SK-N-SH treated with all-trans-retinoic acid at 6 μM for 48 hours (cell line): ENCODE measurements at regions not wholly inside any gene's neighbourhood (a gene's known extent, or its start where the extent isn't known, plus 50 kb on each side); places are given as distances from the start of the nearest gene placed in this dataset.

Experiments
- ATAC-seq: fragments of 200-7000 bp; cut with Tn5 transposase; 3 replicates; pipeline ENCODE4 v1.9.1; 2020; ENCODE audit warnings: mild to moderate bottlenecking, moderate library complexity
- ARNTL ChIP-seq: fragments of 450-650 bp; formaldehyde crosslinking; IDR thresholded peaks from 2 replicates; pipeline ENCODE4 v1.5.0; 2020; ENCODE audit warnings: low read depth, mild to moderate bottlenecking, moderate library complexity, borderline replicate concordance
- BACH2 ChIP-seq: fragments of 250-450 bp; sonication (Bioruptor Pico); IDR thresholded peaks from 2 replicates; pipeline ENCODE4 v1.9.0; 2021; ENCODE audit warnings: mild to moderate bottlenecking, borderline replicate concordance
- CSDC2 ChIP-seq: fragments of 250-450 bp; sonication (Bioruptor Pico); IDR thresholded peaks from 2 replicates; pipeline ENCODE4 v1.5.0; 2020; ENCODE audit warnings: mild to moderate bottlenecking, moderate library complexity
- ESRRG ChIP-seq: fragments of 250-450 bp; sonication (Bioruptor Pico); IDR thresholded peaks from 2 replicates; pipeline ENCODE4 v1.6.1; 2021; ENCODE audit warnings: mild to moderate bottlenecking
- GLIS3 ChIP-seq: fragments of 250-450 bp; sonication (Bioruptor Pico); IDR thresholded peaks from 2 replicates; pipeline ENCODE4 v1.5.0; 2020; ENCODE audit warnings: mild to moderate bottlenecking, moderate library complexity
- OSR1 ChIP-seq: fragments of 250-450 bp; sonication (Bioruptor Pico); IDR thresholded peaks from 2 replicates; pipeline ENCODE4 v1.8.0; 2022; ENCODE audit warnings: moderate library complexity, mild to moderate bottlenecking, inconsistent platforms
- PPARA ChIP-seq: fragments of 250-450 bp; sonication (Bioruptor Pico); IDR thresholded peaks from 2 replicates; pipeline ENCODE4 v1.5.0; 2020; ENCODE audit warnings: mild to moderate bottlenecking, borderline replicate concordance
- RARB ChIP-seq: fragments of 250-450 bp; sonication (Bioruptor Pico); IDR thresholded peaks from 2 replicates; pipeline ENCODE4 v1.8.0; 2021; ENCODE audit warnings: mild to moderate bottlenecking, moderate library complexity
- TCF4 ChIP-seq: fragments of 250-450 bp; sonication (Bioruptor Pico); IDR thresholded peaks from 2 replicates; pipeline ENCODE4 v1.8.0; 2021; ENCODE audit warnings: mild to moderate bottlenecking, moderate library complexity, borderline replicate concordance
- TOX ChIP-seq: fragments of 250-450 bp; sonication (Bioruptor Pico); IDR thresholded peaks from 2 replicates; pipeline ENCODE4 v1.8.0; 2021; ENCODE audit warnings: mild to moderate bottlenecking, moderate library complexity, borderline replicate concordance
- ZC3H10 ChIP-seq: fragments of 250-450 bp; sonication (Bioruptor Pico); IDR thresholded peaks from 2 replicates; pipeline ENCODE4 v1.5.1; 2021; ENCODE audit warnings: mild to moderate bottlenecking, moderate library complexity
- ZFP3 ChIP-seq: fragments of 250-450 bp; sonication (Bioruptor Pico); IDR thresholded peaks from 2 replicates; pipeline ENCODE4 v1.5.0; 2020; ENCODE audit warnings: mild to moderate bottlenecking, moderate library complexity
- ZFP30 ChIP-seq: fragments of 450-650 bp; formaldehyde crosslinking; IDR thresholded peaks from 2 replicates; pipeline ENCODE4 v1.5.0; 2022; ENCODE audit warnings: mild to moderate bottlenecking, moderate library complexity
- ZNF565 ChIP-seq: fragments of 450-650 bp; formaldehyde crosslinking; conservative IDR thresholded peaks from 2 replicates; pipeline ENCODE4 v1.5.0; 2020; ENCODE audit warnings: low read depth, mild to moderate bottlenecking, moderate library complexity
- ZNF8 ChIP-seq: fragments of 450-650 bp; formaldehyde crosslinking; IDR thresholded peaks from 2 replicates; pipeline ENCODE4 v1.5.0; 2020; ENCODE audit warnings: mild to moderate bottlenecking, moderate library complexity
- TF ChIP-seq, protein P1 (sequence below): fragments of 250-450 bp; sonication (Bioruptor Pico); IDR thresholded peaks from 2 replicates; pipeline ENCODE4 v1.8.0; 2021; ENCODE audit warnings: low read depth, mild to moderate bottlenecking, moderate library complexity, borderline replicate concordance
- TF ChIP-seq, protein P2 (sequence below): fragments of 250-450 bp; sonication (Bioruptor Pico); IDR thresholded peaks from 2 replicates; pipeline ENCODE4 v1.8.0; 2020; ENCODE audit warnings: mild to moderate bottlenecking, moderate library complexity, borderline replicate concordance
- TF ChIP-seq, protein P3 (sequence below): fragments of 250-450 bp; sonication (Bioruptor Pico); IDR thresholded peaks from 2 replicates; pipeline ENCODE4 v1.5.0; 2020; ENCODE audit warnings: mild to moderate bottlenecking, moderate library complexity
- TF ChIP-seq, protein P4 (sequence below): fragments of 250-450 bp; sonication (Bioruptor Pico); IDR thresholded peaks from 2 replicates; pipeline ENCODE4 v1.5.1; 2020; ENCODE audit warnings: low read depth, mild to moderate bottlenecking, moderate library complexity
- TF ChIP-seq, protein P5 (sequence below): fragments of 250-450 bp; sonication (Bioruptor Pico); IDR thresholded peaks from 2 replicates; pipeline ENCODE4 v1.5.1; 2021; ENCODE audit warnings: mild to moderate bottlenecking, moderate library complexity

DNA sequence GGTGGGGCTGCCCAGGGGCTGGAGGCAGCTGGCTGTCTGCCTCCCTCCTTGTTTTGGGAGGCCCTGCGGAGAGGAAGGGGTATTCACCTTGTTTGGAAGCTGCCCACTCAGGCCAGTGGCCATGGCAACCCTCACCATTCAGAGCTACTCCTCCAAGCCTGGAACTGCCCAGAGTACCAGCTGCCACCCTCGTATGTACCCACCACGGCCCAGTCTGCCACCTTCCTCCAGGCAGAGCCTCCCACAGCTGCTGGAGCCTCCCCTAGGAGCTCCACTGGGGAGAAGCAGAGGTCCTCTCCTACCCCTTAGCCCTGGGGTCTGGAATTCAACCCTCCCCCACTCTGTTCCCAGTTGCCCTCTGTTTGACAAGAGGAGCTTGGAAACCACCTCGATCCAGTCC is 90.7 kb downstream of the AXIN2 start:
- no peak for ATAC-seq

DNA sequence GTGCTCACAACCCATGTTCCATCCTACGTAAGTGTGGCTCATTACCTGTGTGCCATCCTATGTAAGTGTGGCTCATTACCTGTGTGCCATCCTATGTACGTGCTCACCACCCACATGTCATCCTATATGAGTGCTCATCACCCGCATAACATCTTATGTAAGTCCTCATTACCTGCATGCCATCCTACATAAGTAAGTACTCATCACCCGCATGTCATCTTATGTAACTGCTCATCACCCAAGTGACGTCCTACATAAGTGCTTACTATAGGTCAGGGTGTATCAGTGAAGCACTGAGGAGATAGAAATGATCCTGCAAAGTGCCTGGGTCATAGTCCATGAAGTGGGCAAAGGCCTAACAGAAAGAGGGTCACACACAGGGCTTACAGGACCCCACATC is 93.1 kb downstream of the AXIN2 start:
- TF ChIP-seq OSR1 (CRISPR knock-in tag) (no peak), ZNF8 (CRISPR knock-in tag) (no peak), ARNTL (CRISPR knock-in tag) (no peak), ZFP3 (CRISPR knock-in tag) (no peak), RARB (CRISPR knock-in tag) (no peak), PPARA (CRISPR knock-in tag) (no peak), BACH2 (CRISPR knock-in tag) (no peak), CSDC2 (CRISPR knock-in tag) (no peak), GLIS3 (CRISPR knock-in tag) (no peak), ZNF565 (CRISPR knock-in tag) (no peak)
- TF ChIP-seq, protein P1, sequence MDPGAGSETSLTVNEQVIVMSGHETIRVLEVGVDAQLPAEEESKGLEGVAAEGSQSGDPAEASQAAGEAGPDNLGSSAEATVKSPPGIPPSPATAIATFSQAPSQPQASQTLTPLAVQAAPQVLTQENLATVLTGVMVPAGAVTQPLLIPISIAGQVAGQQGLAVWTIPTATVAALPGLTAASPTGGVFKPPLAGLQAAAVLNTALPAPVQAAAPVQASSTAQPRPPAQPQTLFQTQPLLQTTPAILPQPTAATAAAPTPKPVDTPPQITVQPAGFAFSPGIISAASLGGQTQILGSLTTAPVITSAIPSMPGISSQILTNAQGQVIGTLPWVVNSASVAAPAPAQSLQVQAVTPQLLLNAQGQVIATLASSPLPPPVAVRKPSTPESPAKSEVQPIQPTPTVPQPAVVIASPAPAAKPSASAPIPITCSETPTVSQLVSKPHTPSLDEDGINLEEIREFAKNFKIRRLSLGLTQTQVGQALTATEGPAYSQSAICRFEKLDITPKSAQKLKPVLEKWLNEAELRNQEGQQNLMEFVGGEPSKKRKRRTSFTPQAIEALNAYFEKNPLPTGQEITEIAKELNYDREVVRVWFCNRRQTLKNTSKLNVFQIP (CRISPR knock-in tag), result no peak
- ATAC-seq, result no peak

More for the DNA sequence above, 90.7 kb downstream of the AXIN2 start:
- TF ChIP-seq PPARA (CRISPR knock-in tag), result no peak
- TF ChIP-seq, protein P2, sequence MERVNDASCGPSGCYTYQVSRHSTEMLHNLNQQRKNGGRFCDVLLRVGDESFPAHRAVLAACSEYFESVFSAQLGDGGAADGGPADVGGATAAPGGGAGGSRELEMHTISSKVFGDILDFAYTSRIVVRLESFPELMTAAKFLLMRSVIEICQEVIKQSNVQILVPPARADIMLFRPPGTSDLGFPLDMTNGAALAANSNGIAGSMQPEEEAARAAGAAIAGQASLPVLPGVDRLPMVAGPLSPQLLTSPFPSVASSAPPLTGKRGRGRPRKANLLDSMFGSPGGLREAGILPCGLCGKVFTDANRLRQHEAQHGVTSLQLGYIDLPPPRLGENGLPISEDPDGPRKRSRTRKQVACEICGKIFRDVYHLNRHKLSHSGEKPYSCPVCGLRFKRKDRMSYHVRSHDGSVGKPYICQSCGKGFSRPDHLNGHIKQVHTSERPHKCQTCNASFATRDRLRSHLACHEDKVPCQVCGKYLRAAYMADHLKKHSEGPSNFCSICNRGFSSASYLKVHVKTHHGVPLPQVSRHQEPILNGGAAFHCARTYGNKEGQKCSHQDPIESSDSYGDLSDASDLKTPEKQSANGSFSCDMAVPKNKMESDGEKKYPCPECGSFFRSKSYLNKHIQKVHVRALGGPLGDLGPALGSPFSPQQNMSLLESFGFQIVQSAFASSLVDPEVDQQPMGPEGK (CRISPR knock-in tag), result no peak
- TF ChIP-seq TCF4 (CRISPR knock-in tag), result no peak
- TF ChIP-seq, protein P3, sequence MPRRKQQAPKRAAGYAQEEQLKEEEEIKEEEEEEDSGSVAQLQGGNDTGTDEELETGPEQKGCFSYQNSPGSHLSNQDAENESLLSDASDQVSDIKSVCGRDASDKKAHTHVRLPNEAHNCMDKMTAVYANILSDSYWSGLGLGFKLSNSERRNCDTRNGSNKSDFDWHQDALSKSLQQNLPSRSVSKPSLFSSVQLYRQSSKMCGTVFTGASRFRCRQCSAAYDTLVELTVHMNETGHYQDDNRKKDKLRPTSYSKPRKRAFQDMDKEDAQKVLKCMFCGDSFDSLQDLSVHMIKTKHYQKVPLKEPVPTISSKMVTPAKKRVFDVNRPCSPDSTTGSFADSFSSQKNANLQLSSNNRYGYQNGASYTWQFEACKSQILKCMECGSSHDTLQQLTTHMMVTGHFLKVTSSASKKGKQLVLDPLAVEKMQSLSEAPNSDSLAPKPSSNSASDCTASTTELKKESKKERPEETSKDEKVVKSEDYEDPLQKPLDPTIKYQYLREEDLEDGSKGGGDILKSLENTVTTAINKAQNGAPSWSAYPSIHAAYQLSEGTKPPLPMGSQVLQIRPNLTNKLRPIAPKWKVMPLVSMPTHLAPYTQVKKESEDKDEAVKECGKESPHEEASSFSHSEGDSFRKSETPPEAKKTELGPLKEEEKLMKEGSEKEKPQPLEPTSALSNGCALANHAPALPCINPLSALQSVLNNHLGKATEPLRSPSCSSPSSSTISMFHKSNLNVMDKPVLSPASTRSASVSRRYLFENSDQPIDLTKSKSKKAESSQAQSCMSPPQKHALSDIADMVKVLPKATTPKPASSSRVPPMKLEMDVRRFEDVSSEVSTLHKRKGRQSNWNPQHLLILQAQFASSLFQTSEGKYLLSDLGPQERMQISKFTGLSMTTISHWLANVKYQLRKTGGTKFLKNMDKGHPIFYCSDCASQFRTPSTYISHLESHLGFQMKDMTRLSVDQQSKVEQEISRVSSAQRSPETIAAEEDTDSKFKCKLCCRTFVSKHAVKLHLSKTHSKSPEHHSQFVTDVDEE (CRISPR knock-in tag), result no peak
- no peak for TF ChIP-seq ESRRG (CRISPR knock-in tag)
- no peak for TF ChIP-seq ZFP3 (CRISPR knock-in tag)
- no peak for TF ChIP-seq ZNF8 (CRISPR knock-in tag)
- TF ChIP-seq BACH2 (CRISPR knock-in tag), result no peak
- no peak for TF ChIP-seq CSDC2 (CRISPR knock-in tag)
- TF ChIP-seq, protein P4, sequence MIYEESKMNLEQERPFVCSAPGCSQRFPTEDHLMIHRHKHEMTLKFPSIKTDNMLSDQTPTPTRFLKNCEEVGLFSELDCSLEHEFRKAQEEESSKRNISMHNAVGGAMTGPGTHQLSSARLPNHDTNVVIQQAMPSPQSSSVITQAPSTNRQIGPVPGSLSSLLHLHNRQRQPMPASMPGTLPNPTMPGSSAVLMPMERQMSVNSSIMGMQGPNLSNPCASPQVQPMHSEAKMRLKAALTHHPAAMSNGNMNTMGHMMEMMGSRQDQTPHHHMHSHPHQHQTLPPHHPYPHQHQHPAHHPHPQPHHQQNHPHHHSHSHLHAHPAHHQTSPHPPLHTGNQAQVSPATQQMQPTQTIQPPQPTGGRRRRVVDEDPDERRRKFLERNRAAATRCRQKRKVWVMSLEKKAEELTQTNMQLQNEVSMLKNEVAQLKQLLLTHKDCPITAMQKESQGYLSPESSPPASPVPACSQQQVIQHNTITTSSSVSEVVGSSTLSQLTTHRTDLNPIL, result no peak
- TF ChIP-seq ARNTL (CRISPR knock-in tag), result no peak
- no peak for TF ChIP-seq ZC3H10
- TF ChIP-seq, protein P1 (CRISPR knock-in tag), result no peak
- TF ChIP-seq OSR1 (CRISPR knock-in tag), result no peak
- TF ChIP-seq TOX (CRISPR knock-in tag), result no peak
- TF ChIP-seq ZFP30 (CRISPR knock-in tag), result no peak
- TF ChIP-seq ZNF565 (CRISPR knock-in tag), result no peak
- TF ChIP-seq RARB (CRISPR knock-in tag), result no peak
- TF ChIP-seq GLIS3 (CRISPR knock-in tag), result no peak
- TF ChIP-seq, protein P5, sequence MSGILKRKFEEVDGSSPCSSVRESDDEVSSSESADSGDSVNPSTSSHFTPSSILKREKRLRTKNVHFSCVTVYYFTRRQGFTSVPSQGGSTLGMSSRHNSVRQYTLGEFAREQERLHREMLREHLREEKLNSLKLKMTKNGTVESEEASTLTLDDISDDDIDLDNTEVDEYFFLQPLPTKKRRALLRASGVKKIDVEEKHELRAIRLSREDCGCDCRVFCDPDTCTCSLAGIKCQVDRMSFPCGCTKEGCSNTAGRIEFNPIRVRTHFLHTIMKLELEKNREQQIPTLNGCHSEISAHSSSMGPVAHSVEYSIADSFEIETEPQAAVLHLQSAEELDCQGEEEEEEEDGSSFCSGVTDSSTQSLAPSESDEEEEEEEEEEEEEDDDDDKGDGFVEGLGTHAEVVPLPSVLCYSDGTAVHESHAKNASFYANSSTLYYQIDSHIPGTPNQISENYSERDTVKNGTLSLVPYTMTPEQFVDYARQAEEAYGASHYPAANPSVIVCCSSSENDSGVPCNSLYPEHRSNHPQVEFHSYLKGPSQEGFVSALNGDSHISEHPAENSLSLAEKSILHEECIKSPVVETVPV, result no peak
- TF ChIP-seq, all 23 proteins: peak for 0
